DND-41 (cell line): ENCODE measurements at regions not wholly inside any gene's neighbourhood (a gene's known extent, or its start where the extent isn't known, plus 50 kb on each side); places are given as distances from the start of the nearest gene placed in this dataset.

Experiments
- EZH2 ChIP-seq: IDR thresholded peaks from 3 replicates; pipeline ENCODE4 v1.6.1; 2012; ENCODE audit warnings: borderline replicate concordance, low read depth, mild to moderate bottlenecking, moderate library complexity, low read length, inconsistent platforms; ENCODE audit not compliant: severe bottlenecking
- TF ChIP-seq, protein P1 (sequence below): IDR thresholded peaks from 2 replicates; pipeline ENCODE4 v1.5.1; 2012; ENCODE audit warnings: borderline replicate concordance, low read length, moderate library complexity, mild to moderate bottlenecking; ENCODE audit not compliant: poor library complexity, severe bottlenecking; ENCODE audit errors: extremely low read depth

- TF ChIP-seq, protein P1, sequence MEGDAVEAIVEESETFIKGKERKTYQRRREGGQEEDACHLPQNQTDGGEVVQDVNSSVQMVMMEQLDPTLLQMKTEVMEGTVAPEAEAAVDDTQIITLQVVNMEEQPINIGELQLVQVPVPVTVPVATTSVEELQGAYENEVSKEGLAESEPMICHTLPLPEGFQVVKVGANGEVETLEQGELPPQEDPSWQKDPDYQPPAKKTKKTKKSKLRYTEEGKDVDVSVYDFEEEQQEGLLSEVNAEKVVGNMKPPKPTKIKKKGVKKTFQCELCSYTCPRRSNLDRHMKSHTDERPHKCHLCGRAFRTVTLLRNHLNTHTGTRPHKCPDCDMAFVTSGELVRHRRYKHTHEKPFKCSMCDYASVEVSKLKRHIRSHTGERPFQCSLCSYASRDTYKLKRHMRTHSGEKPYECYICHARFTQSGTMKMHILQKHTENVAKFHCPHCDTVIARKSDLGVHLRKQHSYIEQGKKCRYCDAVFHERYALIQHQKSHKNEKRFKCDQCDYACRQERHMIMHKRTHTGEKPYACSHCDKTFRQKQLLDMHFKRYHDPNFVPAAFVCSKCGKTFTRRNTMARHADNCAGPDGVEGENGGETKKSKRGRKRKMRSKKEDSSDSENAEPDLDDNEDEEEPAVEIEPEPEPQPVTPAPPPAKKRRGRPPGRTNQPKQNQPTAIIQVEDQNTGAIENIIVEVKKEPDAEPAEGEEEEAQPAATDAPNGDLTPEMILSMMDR, result no peak
- TF ChIP-seq EZH2, result no peak
Measured at GRCh38 chr22:48586799-48587185, 1240.9 kb downstream of the BRD1 start.
